Ureter (tissue), 1 donor: ENCODE measurements at regions not wholly inside any gene's neighbourhood (a gene's known extent, or its start where the extent isn't known, plus 50 kb on each side); places are given as distances from the start of the nearest gene placed in this dataset.
"Not testable (repeated sequence)": the region's sequence is repeated elsewhere in the genome, so short reads cannot be mapped to it uniquely, and the experiment has no call there.

Experiments used
- DNase-seq: peaks from one replicate; pipeline ENCODE4 v3.0.0-alpha.2; 2020; ENCODE audit warnings: low spot score
- donor health status: DM: yes; HTN: yes; CAD: no.

- DNase-seq = no peak
Measured at GRCh38 chr4:188377816-188378215, 238.6 kb downstream of the TRIML1 start.

- no peak for DNase-seq
Measured at GRCh38 chr4:188383180-188383579, 243.9 kb downstream of the TRIML1 start.

GRCh38 chr4:188387179-188387791, 248.0 kb downstream of the TRIML1 start:
- no peak for DNase-seq

- DNase-seq = not testable (repeated sequence)
Measured at GRCh38 chr4:188391349-188391748, 252.1 kb downstream of the TRIML1 start.

GRCh38 chr4:188396037-188396436, 256.8 kb downstream of the TRIML1 start:
- no peak for DNase-seq

DNA sequence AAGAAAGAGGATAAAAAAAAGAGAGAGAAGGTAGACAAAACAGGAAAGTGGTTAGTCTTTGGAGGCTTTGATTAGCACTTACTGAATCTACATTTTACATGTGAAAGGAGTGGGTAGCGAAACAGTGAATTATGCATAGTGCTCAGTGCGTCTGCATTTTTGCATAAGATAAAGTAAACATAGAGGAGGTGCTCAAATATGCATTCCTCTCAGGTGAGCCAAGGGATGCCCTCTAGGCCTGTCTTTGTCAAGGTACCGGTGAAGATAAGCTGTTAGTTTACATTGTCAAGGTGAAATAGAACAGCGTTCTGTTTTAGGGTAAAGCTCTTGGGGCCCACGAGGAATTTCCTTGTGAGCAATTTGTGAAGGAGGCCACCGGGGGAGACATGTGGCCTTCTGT, 260.6 kb downstream of the TRIML1 start:
- DNase-seq = no peak

DNA sequence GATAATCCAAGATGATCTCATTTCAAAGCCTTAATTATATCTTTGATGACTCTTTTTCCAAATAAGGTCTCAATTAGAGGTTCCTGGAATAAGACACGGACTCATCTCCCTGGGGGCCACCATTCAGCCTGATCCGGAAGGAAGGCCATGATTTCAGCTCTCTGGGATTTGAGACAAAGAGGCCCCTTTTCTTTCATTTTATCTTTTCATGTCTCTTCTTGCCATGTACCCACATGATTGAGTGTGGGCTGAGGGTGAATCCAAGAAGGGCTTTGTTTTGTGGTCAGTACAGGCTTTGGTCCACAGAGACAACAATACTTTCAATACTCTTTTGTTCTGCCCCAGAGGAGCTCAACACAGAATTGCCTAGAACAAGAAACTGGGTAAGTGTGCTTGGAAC, 261.2 kb downstream of the TRIML1 start:
- DNase-seq = no peak

GRCh38 chr4:188403272-188403671, 264.0 kb downstream of the TRIML1 start:
- no peak for DNase-seq

GRCh38 chr4:188405071-188405835, 266.0 kb downstream of the TRIML1 start:
- DNase-seq = not testable (repeated sequence)

DNA sequence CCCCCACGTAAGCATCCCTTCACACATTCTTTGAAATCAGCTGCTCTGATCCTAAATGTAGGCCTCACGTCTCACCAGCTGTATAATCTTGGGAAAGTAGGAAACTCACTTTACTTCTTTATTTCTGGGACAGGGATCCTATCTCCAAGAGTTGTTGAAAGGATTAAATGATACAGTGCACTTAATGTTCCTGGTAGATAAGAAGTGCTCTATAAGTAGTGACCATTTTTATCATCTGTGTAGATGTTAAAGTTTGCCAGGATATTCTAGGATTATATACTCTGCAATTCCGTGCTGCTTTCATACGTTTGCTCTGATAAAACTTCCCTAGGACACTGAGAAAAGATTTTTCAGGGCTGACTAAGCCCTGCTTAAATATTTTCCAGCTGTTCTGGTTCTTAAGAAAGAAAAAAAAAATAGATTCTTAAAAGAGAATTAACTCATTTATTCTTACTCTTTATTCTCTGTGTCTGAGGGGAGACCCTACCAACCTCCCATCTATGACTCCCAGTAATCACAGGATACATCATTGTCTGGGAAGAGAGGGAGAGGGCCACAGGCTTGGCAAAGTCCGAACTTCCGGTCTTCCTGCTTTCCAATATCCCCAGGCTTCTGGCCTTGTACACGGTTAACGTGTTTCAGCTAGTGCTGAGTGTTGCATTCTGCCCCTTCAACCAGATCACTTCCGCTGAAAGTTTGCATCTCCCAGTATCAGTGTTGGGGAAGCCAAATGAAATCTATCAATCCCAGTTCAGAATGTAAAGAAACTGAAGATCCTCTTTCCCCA, 269.2 kb downstream of the TRIML1 start:
- no peak for DNase-seq

DNA sequence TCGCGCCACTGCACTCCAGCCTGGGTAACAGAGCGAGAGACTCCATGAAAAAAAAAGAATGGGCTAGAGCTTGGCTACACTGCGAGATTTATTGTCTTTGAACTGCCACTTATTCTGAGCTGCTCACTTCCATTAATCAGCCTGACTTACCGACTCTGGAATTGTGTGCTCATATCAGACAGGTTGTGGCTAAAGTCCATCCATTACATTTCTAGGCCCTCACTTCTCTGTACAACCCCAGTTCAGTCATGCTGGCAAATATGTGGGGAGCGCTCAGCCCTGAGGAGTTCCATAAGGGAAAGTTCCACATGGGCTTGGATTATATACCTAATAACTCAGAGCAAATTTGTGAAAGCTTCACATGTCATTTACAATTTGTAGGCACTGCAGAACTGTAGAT, 270.6 kb downstream of the TRIML1 start:
- DNase-seq = no peak

DNA sequence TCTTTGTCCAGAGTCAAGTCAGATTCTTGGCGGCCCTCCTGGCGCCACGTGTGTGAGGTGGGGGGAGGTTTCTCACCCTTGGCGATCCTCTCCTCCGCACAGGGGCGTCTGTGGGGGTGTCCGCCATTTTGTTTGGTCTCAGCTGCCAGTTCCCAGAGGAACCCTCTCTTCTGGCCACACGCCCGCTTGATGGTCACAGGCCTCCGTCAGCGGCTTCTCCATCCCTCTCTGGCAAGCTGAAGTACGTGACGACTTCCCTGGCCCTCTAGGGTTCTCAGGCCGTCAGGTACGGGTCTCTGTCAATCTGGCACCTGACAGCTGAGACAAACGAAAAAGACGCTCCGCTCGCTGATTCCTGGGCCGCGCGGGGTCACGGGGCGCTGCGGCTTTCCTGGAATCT, 272.6 kb downstream of the TRIML1 start:
- DNase-seq = no peak

DNA sequence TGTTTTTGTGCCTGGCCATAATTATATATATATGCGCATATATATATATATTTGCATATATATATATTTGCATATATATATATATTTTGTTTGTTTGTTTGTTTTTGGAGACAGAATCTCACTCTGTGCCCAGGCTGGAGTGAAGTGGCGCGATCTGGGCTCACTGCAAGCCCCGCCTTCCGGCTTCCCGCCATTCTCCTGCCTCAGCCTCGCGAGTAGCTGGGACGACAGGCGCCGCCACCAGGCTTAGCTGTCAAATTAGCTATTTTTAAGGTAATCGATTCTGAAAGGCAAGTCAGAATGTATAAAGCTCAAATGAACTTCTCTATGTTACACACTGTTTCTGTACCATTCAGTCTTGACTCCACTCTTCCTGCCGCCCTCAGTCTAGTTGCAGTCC, 273.3 kb downstream of the TRIML1 start:
- DNase-seq = no peak

DNA sequence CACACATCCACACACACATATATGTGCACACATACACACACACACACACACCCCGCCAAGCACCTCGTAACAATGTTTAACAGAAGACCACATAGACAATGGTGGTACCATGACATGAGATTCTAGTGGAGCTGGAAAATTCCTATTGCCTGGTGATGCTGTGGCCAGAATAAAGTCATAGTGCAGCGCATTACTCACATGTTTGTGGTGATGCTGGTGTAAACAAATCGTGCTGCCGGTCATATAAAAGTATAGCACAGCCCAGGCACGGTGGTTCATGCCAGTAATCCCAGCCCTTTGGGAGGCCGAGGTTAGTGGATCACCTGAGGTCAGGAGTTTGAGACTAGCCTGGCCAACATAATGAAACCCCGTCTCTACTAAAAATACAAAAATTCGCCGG, 275.2 kb downstream of the TRIML1 start:
- no peak for DNase-seq

GRCh38 chr4:188417181-188417580, 277.9 kb downstream of the TRIML1 start:
- DNase-seq = no peak

GRCh38 chr4:188423039-188423438, 283.8 kb downstream of the TRIML1 start:
- no peak for DNase-seq

GRCh38 chr4:188428935-188429334, 289.7 kb downstream of the TRIML1 start:
- no peak for DNase-seq

GRCh38 chr4:188429965-188430364, 290.7 kb downstream of the TRIML1 start:
- DNase-seq = no peak

DNA sequence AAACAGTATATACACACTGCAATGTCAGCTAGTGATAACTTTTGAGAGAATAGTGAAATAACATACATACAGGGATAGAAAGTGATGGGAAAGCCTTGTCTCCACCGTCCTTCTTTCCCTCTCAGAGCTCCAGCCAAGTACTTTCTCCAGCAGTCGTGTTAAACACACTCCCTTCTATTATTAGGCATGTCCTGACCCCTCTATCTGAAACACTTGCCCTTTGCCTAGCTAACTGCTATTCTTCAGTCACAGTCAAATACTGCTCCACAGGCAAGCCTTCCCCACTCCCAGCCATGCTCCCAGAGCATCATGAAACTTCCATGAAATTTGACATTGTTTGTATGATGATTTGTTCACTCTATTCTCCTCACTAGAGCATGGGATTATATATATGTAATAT, 291.1 kb downstream of the TRIML1 start:
- DNase-seq = no peak

- no peak for DNase-seq
Measured at GRCh38 chr4:188432328-188432727, 293.1 kb downstream of the TRIML1 start.

DNA sequence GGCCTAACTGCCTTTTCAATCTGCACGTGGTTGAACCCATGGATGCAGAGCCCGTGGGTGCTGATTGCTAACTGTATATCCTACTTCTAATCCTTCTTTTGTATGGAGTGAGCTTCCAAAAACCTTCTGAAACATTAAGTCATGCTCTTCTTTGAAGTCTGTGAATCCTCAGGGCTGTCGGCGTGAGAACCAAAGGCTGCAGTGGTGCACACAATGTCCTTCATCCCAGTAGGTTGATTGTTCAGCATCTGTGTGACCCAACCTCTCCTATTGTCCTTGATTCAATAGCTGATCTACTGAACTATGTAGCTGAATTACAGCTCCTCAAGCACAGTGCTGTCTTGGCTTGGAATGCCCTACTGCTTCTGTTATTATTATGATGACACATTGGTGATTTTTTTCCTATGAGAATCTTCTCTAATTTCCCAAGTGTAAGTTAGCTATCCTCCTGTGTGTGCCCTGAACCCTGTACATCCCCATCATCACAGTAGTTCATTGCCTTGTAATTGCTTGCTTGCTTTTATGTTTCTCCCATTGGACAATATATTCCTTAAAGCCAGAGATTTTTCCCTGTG, 294.6 kb downstream of the TRIML1 start:
- no peak for DNase-seq

DNA sequence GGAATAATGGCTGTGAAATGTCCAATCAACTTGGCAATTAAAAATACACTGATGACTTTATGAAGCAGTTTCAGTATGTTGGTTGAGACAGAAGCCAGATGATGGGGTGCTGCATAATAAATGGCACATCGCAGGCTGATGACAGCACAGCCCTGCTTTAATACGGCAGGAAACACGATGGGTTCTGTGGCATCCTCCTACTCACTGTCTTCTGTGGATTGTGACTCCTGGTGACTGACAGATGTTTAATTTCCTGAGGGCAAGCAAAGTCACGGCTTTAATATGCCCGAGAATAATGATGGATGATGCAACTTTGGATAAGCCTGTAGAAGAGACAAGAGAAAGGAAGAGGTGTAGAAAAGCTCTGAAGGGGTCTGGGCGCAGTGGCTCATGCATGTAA, 295.4 kb downstream of the TRIML1 start:
- DNase-seq = no peak

- no peak for DNase-seq
Measured at GRCh38 chr4:188435381-188435780, 296.1 kb downstream of the TRIML1 start.
